ENCODE measurements at regions not wholly inside any gene's neighbourhood (a gene's known extent, or its start where the extent isn't known, plus 50 kb on each side); places are given as distances from the start of the nearest gene placed in this dataset.

DNA sequence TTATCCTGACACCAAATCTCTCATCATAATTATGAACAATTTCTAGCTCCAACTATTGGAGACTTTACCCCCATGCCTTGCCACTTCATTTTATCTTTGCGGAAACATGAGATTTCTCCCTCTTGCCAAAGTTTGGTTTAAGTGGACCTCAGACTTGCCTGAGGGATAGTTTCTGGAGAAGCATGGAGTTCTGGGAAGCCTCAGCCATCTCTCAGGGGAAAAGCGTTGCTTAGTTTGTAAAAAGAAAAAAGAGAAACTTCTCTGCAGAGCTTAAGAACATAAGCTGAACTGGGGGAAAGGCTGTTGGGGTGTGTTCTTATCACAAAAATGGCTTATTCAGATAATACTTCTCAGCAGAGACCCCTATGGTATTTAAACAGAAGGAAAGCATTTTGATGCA, 347.4 kb upstream of the ADAMTS9 start:
- TF ChIP-seq POLR2A (IDR thresholded peaks at IDR 0.05; ENCODE audit: low read length) (no peak), GATA1 (IDR thresholded peaks at IDR 0.05; ENCODE audit: low read depth, low read length) (no peak)
